ENCODE measurements at regions not wholly inside any gene's neighbourhood (a gene's known extent, or its start where the extent isn't known, plus 50 kb on each side); places are given as distances from the start of the nearest gene placed in this dataset.

GRCh38 chr7:9900339-9900738 lies 1073.3 kb upstream of the PHF14 start:
- no peaks in the 10 kb centered on the region for H3K4me1 ChIP-seq (ENCODE audit: low read length)
- H3K36me3 ChIP-seq (replicated peaks; ENCODE audit: insufficient read depth, low read length) = no peaks in the 10 kb centered on the region
- H3K27ac ChIP-seq (ENCODE audit: low read length) = no peak overlapping the region
- H3K4me3 ChIP-seq (ENCODE audit: low read length) = no peak overlapping the region
- no peaks in the 10 kb centered on the region for H3K9me2 ChIP-seq (replicated peaks; ENCODE audit: insufficient read depth, low read length)
- no peak for TF ChIP-seq EZH2phosphoT487 (IDR thresholded peaks at IDR 0.05; ENCODE audit: low read length)
- DNase-seq = no peak
- H3K4me2 ChIP-seq (ENCODE audit: low read depth, low read length) = no peak overlapping the region
- no peaks in the 10 kb centered on the region for H3K79me2 ChIP-seq (ENCODE audit: low read length)
- no peaks in the 10 kb centered on the region for H4K20me1 ChIP-seq (ENCODE audit: insufficient read depth, low read length)
- no peak overlapping the region for H3K9ac ChIP-seq (ENCODE audit: low read length)
- no peak overlapping the region for H2AFZ ChIP-seq (ENCODE audit: low read length)
- no peaks in the 10 kb centered on the region for H3K9me3 ChIP-seq (replicated peaks; ENCODE audit: insufficient read depth, low read length)
- H3F3A ChIP-seq (ENCODE audit: insufficient read depth, low read length) = no peaks in the 10 kb centered on the region
- H3K27me3 ChIP-seq (replicated peaks; ENCODE audit: insufficient read depth, low read length) = no peaks in the 10 kb centered on the region

- H3K9me3 ChIP-seq (replicated peaks; ENCODE audit: insufficient read depth, low read length) = no peaks in the 10 kb centered on the region
- H4K20me1 ChIP-seq (ENCODE audit: insufficient read depth, low read length) = no peaks in the 10 kb centered on the region
- H3K27ac ChIP-seq (ENCODE audit: low read length) = no peak overlapping the region
- H3K9ac ChIP-seq (ENCODE audit: low read length) = no peak overlapping the region
- H2AFZ ChIP-seq (ENCODE audit: low read length) = no peak overlapping the region
- no peak for TF ChIP-seq EZH2 (optimal IDR thresholded peaks at IDR 0.05; ENCODE audit: low read depth, low read length)
- TF ChIP-seq EZH2phosphoT487 (IDR thresholded peaks at IDR 0.05; ENCODE audit: low read length) = no peak
- TF ChIP-seq CTCF (IDR thresholded peaks at IDR 0.05; ENCODE audit: low read length) = no peak
- H3K36me3 ChIP-seq (replicated peaks; ENCODE audit: insufficient read depth, low read length) = no peaks in the 10 kb centered on the region
- no peaks in the 10 kb centered on the region for H3K79me2 ChIP-seq (ENCODE audit: low read length)
- H3K4me1 ChIP-seq (ENCODE audit: low read length) = no peaks in the 10 kb centered on the region
- no peaks in the 10 kb centered on the region for H3K27me3 ChIP-seq (replicated peaks; ENCODE audit: insufficient read depth, low read length)
- no peaks in the 10 kb centered on the region for H3K9me2 ChIP-seq (replicated peaks; ENCODE audit: insufficient read depth, low read length)
- H3K4me3 ChIP-seq (ENCODE audit: low read length) = no peak overlapping the region
- no peak overlapping the region for H3K4me2 ChIP-seq (ENCODE audit: low read depth, low read length)
- no peak for DNase-seq
- no peaks in the 10 kb centered on the region for H3F3A ChIP-seq (ENCODE audit: insufficient read depth, low read length)
These were observed 1052.3 kb upstream of the PHF14 start for GRCh38 chr7:9921326-9921725.

- no peaks in the 10 kb centered on the region for H4K20me1 ChIP-seq (ENCODE audit: insufficient read depth, low read length)
- H3K27ac ChIP-seq (ENCODE audit: low read length) = no peak overlapping the region
- H3K4me1 ChIP-seq (ENCODE audit: low read length) = 0 out of 2 replicates have a peak, but pooled peaks cover 6% of the 10 kb centered on the region
- no peaks in the 10 kb centered on the region for H3F3A ChIP-seq (ENCODE audit: insufficient read depth, low read length)
- no peaks in the 10 kb centered on the region for H3K36me3 ChIP-seq (replicated peaks; ENCODE audit: insufficient read depth, low read length)
- H3K9me2 ChIP-seq (replicated peaks; ENCODE audit: insufficient read depth, low read length) = no peaks in the 10 kb centered on the region; the same call in 1 of the 2 replicates
- H3K79me2 ChIP-seq (ENCODE audit: low read length) = no peaks in the 10 kb centered on the region
- no peak overlapping the region for H3K4me3 ChIP-seq (ENCODE audit: low read length)
- H3K9ac ChIP-seq (ENCODE audit: low read length) = no peak overlapping the region
- no peak for TF ChIP-seq CTCF (IDR thresholded peaks at IDR 0.05; ENCODE audit: low read length)
- no peak for TF ChIP-seq EZH2phosphoT487 (IDR thresholded peaks at IDR 0.05; ENCODE audit: low read length)
- H3K9me3 ChIP-seq (replicated peaks; ENCODE audit: insufficient read depth, low read length) = no peaks in the 10 kb centered on the region
- H2AFZ ChIP-seq (ENCODE audit: low read length) = no peak overlapping the region
- no peak for DNase-seq
- H3K4me2 ChIP-seq (ENCODE audit: low read depth, low read length) = no peak overlapping the region
- H3K27me3 ChIP-seq (replicated peaks; ENCODE audit: insufficient read depth, low read length) = no peaks in the 10 kb centered on the region
These were observed 1035.6 kb upstream of the PHF14 start for GRCh38 chr7:9937944-9938631.

- no peaks in the 10 kb centered on the region for H4K20me1 ChIP-seq (ENCODE audit: insufficient read depth, low read length)
- no peak overlapping the region for H2AFZ ChIP-seq (ENCODE audit: low read length)
- no peak overlapping the region for H3K27ac ChIP-seq (ENCODE audit: low read length)
- H3K36me3 ChIP-seq (replicated peaks; ENCODE audit: insufficient read depth, low read length) = no peaks in the 10 kb centered on the region
- H3K4me3 ChIP-seq (ENCODE audit: low read length) = no peak overlapping the region
- TF ChIP-seq EZH2phosphoT487 (IDR thresholded peaks at IDR 0.05; ENCODE audit: low read length) (no peak), EZH2 (optimal IDR thresholded peaks at IDR 0.05; ENCODE audit: low read depth, low read length) (no peak), CTCF (IDR thresholded peaks at IDR 0.05; ENCODE audit: low read length) (no peak)
- no peaks in the 10 kb centered on the region for H3K79me2 ChIP-seq (ENCODE audit: low read length)
- H3F3A ChIP-seq (ENCODE audit: insufficient read depth, low read length) = no peaks in the 10 kb centered on the region
- H3K27me3 ChIP-seq (replicated peaks; ENCODE audit: insufficient read depth, low read length) = no peaks in the 10 kb centered on the region
- H3K9me3 ChIP-seq (replicated peaks; ENCODE audit: insufficient read depth, low read length) = no peaks in the 10 kb centered on the region
- H3K9me2 ChIP-seq (replicated peaks; ENCODE audit: insufficient read depth, low read length) = no peaks in the 10 kb centered on the region; the same call in 1 of the 2 replicates
- H3K4me1 ChIP-seq (ENCODE audit: low read length) = 0 out of 2 replicates have a peak, but pooled peaks cover 6% of the 10 kb centered on the region
- DNase-seq = no peak
- H3K9ac ChIP-seq (ENCODE audit: low read length) = no peak overlapping the region
- H3K4me2 ChIP-seq (ENCODE audit: low read depth, low read length) = peak overlapping the region; percentile 20; the same call in 1 of the 2 replicates
These were observed 1034.5 kb upstream of the PHF14 start for GRCh38 chr7:9939176-9939575.

All from MM.1S (cell line).